Heart left ventricle (tissue), 13 donors: ENCODE measurements at regions not wholly inside any gene's neighbourhood (a gene's known extent, or its start where the extent isn't known, plus 50 kb on each side); places are given as distances from the start of the nearest gene placed in this dataset.

Source experiments
- CTCF ChIP-seq, 12 donors: fragments of 200-600 bp; sonication (generic) in 4 of 12; IDR thresholded peaks; one replicate each; pipeline versions ENCODE4 v1.5.0 to v1.8.0; 2018 to 2022; ENCODE audit warnings: antibody characterized with exemption in 12 of 12, mild to moderate bottlenecking in 5 of 12
- POLR2A ChIP-seq, 2 donors: fragments of 450-650 bp; IDR thresholded peaks; one replicate each; pipeline ENCODE4 v1.6.1; 2017; ENCODE audit warnings: antibody characterized with exemption in 2 of 2, mild to moderate bottlenecking in 2 of 2, moderate library complexity in 2 of 2
- donor health status: ischemic (EF 13 %, LVEDD 7.1; RV severe dilation, severe dysfunction).
- donor health status: DM: no; HTN: yes; CAD: no.
- donor health status: DM: no; HTN: no; CAD: no.
- donor health status: ischemic (EF 25% LVEDD 6.9; RV normal size, moderate dysfunction).
- donor health status: ischemic (EF 25% LVEDD 5.7; RV mildly dilated, moderate dysfunction).
- donor health status: ischemic (EF 35%, LVEDD 5.7; RV mildly dilated, moderate dysfunction).
- donor health status: nonischemic (EF 11% LVEDD 7.7; RV severe dilation, severe dysfunction).
- donor health status: DM: yes; HTN: yes; CAD: no.
- donor health status: PGD.
- donor health status: ischemic (EF 29% LVEDD 5.4; RV normal size, mild dysfunction).
- donor health status: nonischemic (EF 23%, LVEDD 6.1; RV moderate dilation, normal function).

- TF ChIP-seq CTCF (IDR thresholded peaks at IDR 0.05): no peak
- TF ChIP-seq POLR2A (IDR thresholded peaks at IDR 0.05): no peak
Observed at GRCh38 chr4:42326524-42326923, 70.8 kb upstream of the SHISA3 start.
